IPS-15b (cell line): ENCODE measurements at regions not wholly inside any gene's neighbourhood (a gene's known extent, or its start where the extent isn't known, plus 50 kb on each side); places are given as distances from the start of the nearest gene placed in this dataset.

Experiments
- H3K27me3 ChIP-seq: one replicate; pipeline ENCODE4 v1.6.1; 2013; ENCODE audit warnings: low read length; ENCODE audit not compliant: control insufficient read depth, insufficient read depth
- H3K36me3 ChIP-seq: one replicate; pipeline ENCODE4 v1.6.1; 2013; ENCODE audit warnings: low read length; ENCODE audit not compliant: control insufficient read depth, insufficient read depth
- H3K4me1 ChIP-seq: one replicate; pipeline ENCODE4 v1.6.1; 2013; ENCODE audit warnings: mild to moderate bottlenecking, low read length; ENCODE audit not compliant: control insufficient read depth, insufficient read depth
- H3K4me3 ChIP-seq: one replicate; pipeline ENCODE4 v1.5.1; 2013; ENCODE audit warnings: low read depth, low read length
- H3K9ac ChIP-seq: one replicate; pipeline ENCODE4 v1.6.1; 2013; ENCODE audit warnings: low read depth, mild to moderate bottlenecking, low read length
- H3K9me3 ChIP-seq: one replicate; pipeline ENCODE4 v1.6.1; 2013; ENCODE audit warnings: mild to moderate bottlenecking, low read length; ENCODE audit not compliant: control insufficient read depth, insufficient read depth

- H3K4me1 ChIP-seq, result no peaks in the 10 kb centered on the region
- H3K9ac ChIP-seq, result no peak overlapping the region
- H3K36me3 ChIP-seq, result no peaks in the 10 kb centered on the region
- no peaks in the 10 kb centered on the region for H3K27me3 ChIP-seq
- H3K9me3 ChIP-seq, result no peaks in the 10 kb centered on the region
- H3K4me3 ChIP-seq, result no peak overlapping the region
Measured at GRCh38 chr10:83166344-83166743, 973.0 kb upstream of the GHITM start.

GRCh38 chr10:83167081-83167480 is 972.2 kb upstream of the GHITM start:
- H3K9ac ChIP-seq, result no peak overlapping the region
- H3K4me3 ChIP-seq, result no peak overlapping the region
- no peaks in the 10 kb centered on the region for H3K27me3 ChIP-seq
- no peaks in the 10 kb centered on the region for H3K9me3 ChIP-seq
- H3K36me3 ChIP-seq, result no peaks in the 10 kb centered on the region
- no peaks in the 10 kb centered on the region for H3K4me1 ChIP-seq

- Histone ChIP-seq H3K36me3 (no peaks in the 10 kb centered on the region), H3K27me3 (no peaks in the 10 kb centered on the region), H3K4me3 (no peak overlapping the region), H3K9me3 (no peaks in the 10 kb centered on the region), H3K4me1 (no peaks in the 10 kb centered on the region), H3K9ac (no peak overlapping the region)
Measured at GRCh38 chr10:83176901-83177300, 962.4 kb upstream of the GHITM start.

- H3K27me3 ChIP-seq, result no peaks in the 10 kb centered on the region
- H3K4me1 ChIP-seq, result no peaks in the 10 kb centered on the region
- no peaks in the 10 kb centered on the region for H3K36me3 ChIP-seq
- H3K9ac ChIP-seq, result no peak overlapping the region
- no peaks in the 10 kb centered on the region for H3K9me3 ChIP-seq
- H3K4me3 ChIP-seq, result no peak overlapping the region
Measured at GRCh38 chr10:83178526-83178925, 960.8 kb upstream of the GHITM start.

GRCh38 chr10:83179371-83179770 is 959.9 kb upstream of the GHITM start:
- H3K4me3 ChIP-seq, result no peak overlapping the region

GRCh38 chr10:83182076-83182475 is 957.2 kb upstream of the GHITM start:
- Histone ChIP-seq H3K36me3 (no peaks in the 10 kb centered on the region), H3K4me1 (no peaks in the 10 kb centered on the region), H3K4me3 (no peak overlapping the region), H3K27me3 (no peaks in the 10 kb centered on the region), H3K9me3 (no peaks in the 10 kb centered on the region), H3K9ac (no peak overlapping the region)

More at GRCh38 chr10:83179371-83179770, 959.9 kb upstream of the GHITM start:
- Histone ChIP-seq H3K36me3 (no peaks in the 10 kb centered on the region), H3K27me3 (no peaks in the 10 kb centered on the region), H3K4me1 (no peaks in the 10 kb centered on the region), H3K9ac (no peak overlapping the region), H3K9me3 (no peaks in the 10 kb centered on the region)

- Histone ChIP-seq H3K27me3 (no peaks in the 10 kb centered on the region), H3K9ac (no peak overlapping the region), H3K4me3 (no peak overlapping the region), H3K9me3 (no peaks in the 10 kb centered on the region), H3K4me1 (no peaks in the 10 kb centered on the region), H3K36me3 (no peaks in the 10 kb centered on the region)
Measured at GRCh38 chr10:83184641-83185040, 954.7 kb upstream of the GHITM start.

GRCh38 chr10:83190614-83191013 is 948.7 kb upstream of the GHITM start:
- Histone ChIP-seq H3K9me3 (no peaks in the 10 kb centered on the region), H3K4me1 (peaks cover 10% of the 10 kb centered on the region), H3K27me3 (no peaks in the 10 kb centered on the region), H3K9ac (no peak overlapping the region), H3K4me3 (no peak overlapping the region), H3K36me3 (no peaks in the 10 kb centered on the region)

GRCh38 chr10:83193026-83193425 is 946.3 kb upstream of the GHITM start:
- H3K4me1 ChIP-seq, result peaks cover 10% of the 10 kb centered on the region
- H3K9ac ChIP-seq, result no peak overlapping the region
- H3K9me3 ChIP-seq, result no peaks in the 10 kb centered on the region
- no peak overlapping the region for H3K4me3 ChIP-seq
- no peaks in the 10 kb centered on the region for H3K27me3 ChIP-seq
- no peaks in the 10 kb centered on the region for H3K36me3 ChIP-seq

- Histone ChIP-seq H3K9ac (no peak overlapping the region), H3K27me3 (no peaks in the 10 kb centered on the region), H3K4me3 (no peak overlapping the region), H3K9me3 (no peaks in the 10 kb centered on the region), H3K36me3 (no peaks in the 10 kb centered on the region), H3K4me1 (peaks cover 10% of the 10 kb centered on the region)
Measured at GRCh38 chr10:83195021-83195420, 944.3 kb upstream of the GHITM start.

- H3K4me1 ChIP-seq, result no peaks in the 10 kb centered on the region
- no peaks in the 10 kb centered on the region for H3K27me3 ChIP-seq
- H3K9ac ChIP-seq, result no peak overlapping the region
Measured at GRCh38 chr10:83199374-83199773, 939.9 kb upstream of the GHITM start.

GRCh38 chr10:83205861-83206260 is 933.4 kb upstream of the GHITM start:
- H3K27me3 ChIP-seq, result no peaks in the 10 kb centered on the region
- no peak overlapping the region for H3K9ac ChIP-seq
- no peaks in the 10 kb centered on the region for H3K9me3 ChIP-seq

More at GRCh38 chr10:83199374-83199773, 939.9 kb upstream of the GHITM start:
- Histone ChIP-seq H3K4me3 (no peak overlapping the region), H3K36me3 (no peaks in the 10 kb centered on the region), H3K9me3 (no peaks in the 10 kb centered on the region)

More at GRCh38 chr10:83205861-83206260, 933.4 kb upstream of the GHITM start:
- Histone ChIP-seq H3K4me1 (peaks cover 7% of the 10 kb centered on the region), H3K4me3 (no peak overlapping the region), H3K36me3 (no peaks in the 10 kb centered on the region)
